Mesenchymal stem cell (in vitro differentiated cells and primary cell): ENCODE measurements at regions not wholly inside any gene's neighbourhood (a gene's known extent, or its start where the extent isn't known, plus 50 kb on each side); places are given as distances from the start of the nearest gene placed in this dataset.

Source experiments
- DNase-seq: peaks from one replicate; pipeline ENCODE4 v3.0.0-alpha.2; 2013
- H2AFZ ChIP-seq: one replicate; pipeline ENCODE4 v1.6.1; 2013; ENCODE audit warnings: low read depth, mild to moderate bottlenecking, control low read depth, inconsistent platforms, low read length, moderate library complexity
- H2AK5ac ChIP-seq: 2 replicates; pipeline ENCODE4 v1.6.1; 2013; ENCODE audit warnings: low read length, moderate library complexity, mild to moderate bottlenecking, inconsistent platforms; ENCODE audit not compliant: severe bottlenecking
- H2BK120ac ChIP-seq: one replicate; pipeline ENCODE4 v1.6.1; 2013; ENCODE audit warnings: low read depth, mild to moderate bottlenecking, inconsistent platforms, low read length, moderate library complexity
- H2BK12ac ChIP-seq, 2 experiments: one replicate each; pipeline ENCODE4 v1.6.1; 2013; ENCODE audit warnings: inconsistent platforms in 2 of 2, low read length in 2 of 2, mild to moderate bottlenecking in 2 of 2, moderate library complexity in 2 of 2, control low read depth in 1 of 2
- H2BK15ac ChIP-seq: one replicate; pipeline ENCODE4 v1.6.1; 2013; ENCODE audit warnings: mild to moderate bottlenecking, low read depth, inconsistent platforms; ENCODE audit not compliant: poor library complexity, severe bottlenecking
- H2BK5ac ChIP-seq: 2 replicates; pipeline ENCODE4 v1.6.1; 2013; ENCODE audit warnings: low read depth, mild to moderate bottlenecking, low read length, control low read depth, inconsistent platforms; ENCODE audit not compliant: poor library complexity, severe bottlenecking
- H3K14ac ChIP-seq, 2 experiments: one replicate each; pipeline ENCODE4 v1.6.1; 2013; ENCODE audit warnings: inconsistent platforms in 2 of 2, low read length in 2 of 2, control low read depth in 1 of 2, mild to moderate bottlenecking in 1 of 2, moderate library complexity in 1 of 2
- H3K18ac ChIP-seq, 2 experiments: one replicate each; pipeline ENCODE4 v1.6.1; 2013; ENCODE audit warnings: inconsistent platforms in 2 of 2, low read length in 2 of 2, control low read depth in 1 of 2, low read depth in 1 of 2, mild to moderate bottlenecking in 1 of 2
- H3K23ac ChIP-seq, 2 experiments: one replicate each; pipeline ENCODE4 v1.6.1; 2013; ENCODE audit warnings: inconsistent platforms in 2 of 2, low read length in 2 of 2, mild to moderate bottlenecking in 2 of 2, moderate library complexity in 2 of 2, control low read depth in 1 of 2
- H3K27ac ChIP-seq: 2 replicates; pipeline ENCODE4 v1.5.1; 2013; ENCODE audit warnings: mild to moderate bottlenecking, moderate library complexity, low read length, control low read depth, inconsistent platforms; ENCODE audit not compliant: poor library complexity, severe bottlenecking
- H3K27me3 ChIP-seq, 2 experiments: 2 replicates each; pipeline versions ENCODE4 v1.6.1 to v1.7.0; 2013; ENCODE audit warnings: low read length in 2 of 2, mild to moderate bottlenecking in 2 of 2, moderate library complexity in 2 of 2, control low read depth in 1 of 2, inconsistent platforms in 1 of 2; ENCODE audit not compliant: control insufficient read depth in 1 of 2, insufficient read depth in 1 of 2
- H3K36me3 ChIP-seq, 2 experiments: 2 replicates each; pipeline versions ENCODE4 v1.6.1 to v1.7.0; 2013; ENCODE audit warnings: low read length in 2 of 2, control low read depth in 1 of 2, inconsistent platforms in 1 of 2, low read depth in 1 of 2, mild to moderate bottlenecking in 1 of 2; ENCODE audit not compliant: insufficient read depth in 2 of 2, control insufficient read depth in 1 of 2
- H3K4ac ChIP-seq, 2 experiments: one replicate each; pipeline ENCODE4 v1.6.1; 2013; ENCODE audit warnings: inconsistent platforms in 2 of 2, low read length in 2 of 2, mild to moderate bottlenecking in 2 of 2, moderate library complexity in 2 of 2, control low read depth in 1 of 2, low read depth in 1 of 2
- H3K4me1 ChIP-seq: 2 replicates; pipeline ENCODE4 v1.6.1; 2013; ENCODE audit warnings: low read depth, low read length, control low read depth; ENCODE audit not compliant: control insufficient read depth, insufficient read depth
- H3K4me2 ChIP-seq: 2 replicates; pipeline ENCODE4 v1.6.1; 2013; ENCODE audit warnings: low read length, mild to moderate bottlenecking, inconsistent platforms; ENCODE audit not compliant: poor library complexity, severe bottlenecking
- H3K4me3 ChIP-seq, 2 experiments: 2 replicates each; pipeline versions ENCODE4 v1.5.1 to v1.7.0; 2013; ENCODE audit warnings: low read length in 2 of 2, mild to moderate bottlenecking in 2 of 2, control low read depth in 1 of 2, low read depth in 1 of 2; ENCODE audit not compliant: insufficient read depth in 1 of 2
- H3K79me1 ChIP-seq: replicated peaks from 2 replicates; pipeline ENCODE4 v1.6.1; 2013; ENCODE audit warnings: mild to moderate bottlenecking, control low read depth, low read length, inconsistent platforms; ENCODE audit not compliant: poor library complexity, severe bottlenecking
- H3K9ac ChIP-seq: 2 replicates; pipeline ENCODE4 v1.7.0; 2013; ENCODE audit warnings: mild to moderate bottlenecking, low read length, moderate library complexity
- H3K9me3 ChIP-seq: 2 replicates; pipeline ENCODE4 v1.7.0; 2013; ENCODE audit warnings: mild to moderate bottlenecking, low read length; ENCODE audit not compliant: control insufficient read depth
- H4K8ac ChIP-seq: one replicate; pipeline ENCODE4 v1.6.1; 2013; ENCODE audit warnings: inconsistent platforms, mild to moderate bottlenecking, low read length, moderate library complexity
- H4K91ac ChIP-seq: one replicate; pipeline ENCODE4 v1.6.1; 2013; ENCODE audit warnings: mild to moderate bottlenecking, low read length, inconsistent platforms
- WGBS: methylation state at CpG from one replicate; pipeline ENCODE4 v1.1.7; 2013; ENCODE audit warnings: mixed read lengths; 5-methylcytosine and 5-hydroxymethylcytosine counted together

DNA sequence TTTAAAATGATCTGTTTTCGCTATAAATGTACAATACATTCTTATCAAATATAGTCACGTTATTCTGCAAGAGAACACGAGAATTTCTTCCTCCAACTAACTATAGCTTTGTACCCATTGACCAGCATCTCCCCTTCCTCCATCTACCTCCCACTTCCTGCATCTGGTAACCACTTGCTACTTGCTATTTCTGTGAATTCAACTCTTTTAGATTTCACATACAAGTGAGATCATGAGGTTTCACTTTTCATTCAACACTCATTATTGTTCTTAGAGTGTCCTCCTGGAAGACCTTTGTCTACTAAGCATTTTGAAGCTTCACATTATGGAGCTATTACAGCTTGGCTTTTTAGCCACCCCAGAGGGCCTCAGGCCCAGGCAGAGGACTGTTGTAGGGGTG, 741.3 kb upstream of the FZD8 start:
- H2BK12ac ChIP-seq, result no peak overlapping the region
- H2AFZ ChIP-seq, result no peak overlapping the region
- H3K4me2 ChIP-seq, result no peak overlapping the region
- no peak overlapping the region for H2BK120ac ChIP-seq
- H3K4me1 ChIP-seq, result no peaks in the 10 kb centered on the region
- H3K27me3 ChIP-seq, result no peaks in the 10 kb centered on the region
- H4K8ac ChIP-seq, result peak overlapping the region; percentile 24
- no peak overlapping the region for H3K9ac ChIP-seq
- no peak overlapping the region for H2BK5ac ChIP-seq
- no peaks in the 10 kb centered on the region for H3K36me3 ChIP-seq
- no peak overlapping the region for H4K91ac ChIP-seq
- H3K27ac ChIP-seq, result no peak overlapping the region
- H3K23ac ChIP-seq, result no peak overlapping the region
- no peak overlapping the region for H3K4ac ChIP-seq
- H3K14ac ChIP-seq, result no peak overlapping the region
- peaks cover 3% of the 10 kb centered on the region for H3K9me3 ChIP-seq
- H3K4me3 ChIP-seq, result no peak overlapping the region
- H3K79me1 ChIP-seq, result no peaks in the 10 kb centered on the region
- peak overlapping the region in 1 of 2 experiments; percentile 17 for H3K18ac ChIP-seq
- no peak for DNase-seq
- WGBS, result 92% methylated on average over 3 of the region's 3 CpGs
- no peak overlapping the region for H2AK5ac ChIP-seq
- no peak overlapping the region for H2BK15ac ChIP-seq

DNA sequence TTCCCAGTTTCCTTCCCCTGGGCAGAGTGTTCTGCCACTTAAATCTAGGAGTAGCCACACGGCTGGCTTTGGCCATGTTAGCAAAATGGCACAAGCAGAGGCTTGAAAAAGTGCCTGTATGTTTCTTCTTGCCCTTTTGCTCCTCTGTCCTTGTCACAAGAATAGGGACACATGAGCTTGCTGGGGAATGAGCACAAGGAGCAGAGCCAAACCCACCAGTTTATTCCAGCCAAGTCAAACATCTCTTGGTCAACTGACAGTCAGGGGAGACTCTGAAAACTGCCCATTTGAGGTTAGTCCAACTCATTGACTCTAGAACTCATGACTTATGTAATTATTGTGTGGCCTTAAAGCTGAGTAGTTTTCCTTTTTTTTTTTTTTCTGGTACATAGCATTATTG, 739.7 kb upstream of the FZD8 start:
- no peak overlapping the region for H3K4me2 ChIP-seq
- H3K36me3 ChIP-seq, result no peaks in the 10 kb centered on the region
- no peak overlapping the region for H2BK120ac ChIP-seq
- H4K91ac ChIP-seq, result no peak overlapping the region
- no peak overlapping the region for H3K27ac ChIP-seq
- no peak overlapping the region for H2AFZ ChIP-seq
- no peak overlapping the region for H2BK5ac ChIP-seq
- H3K23ac ChIP-seq, result no peak overlapping the region
- no peak overlapping the region for H2BK12ac ChIP-seq
- H2AK5ac ChIP-seq, result no peak overlapping the region
- no peak overlapping the region for H3K4ac ChIP-seq
- H3K9me3 ChIP-seq, result peaks cover 3% of the 10 kb centered on the region
- no peak overlapping the region for H2BK15ac ChIP-seq
- no peaks in the 10 kb centered on the region for H3K27me3 ChIP-seq
- no peak overlapping the region for H3K4me3 ChIP-seq
- H4K8ac ChIP-seq, result no peak overlapping the region
- H3K79me1 ChIP-seq, result no peaks in the 10 kb centered on the region
- H3K18ac ChIP-seq, result no peak overlapping the region
- WGBS, result 0% methylated on average over 1 of the region's 1 CpG
- no peak overlapping the region for H3K9ac ChIP-seq
- no peak overlapping the region for H3K14ac ChIP-seq
- DNase-seq, result no peak
- no peaks in the 10 kb centered on the region for H3K4me1 ChIP-seq

GRCh38 chr10:36380538-36380937, 738.4 kb upstream of the FZD8 start:
- Histone ChIP-seq H3K9me3 (peaks cover 3% of the 10 kb centered on the region), H3K18ac (no peak overlapping the region), H3K4me3 (no peak overlapping the region), H3K23ac (no peak overlapping the region), H3K4ac (no peak overlapping the region), H2BK120ac (no peak overlapping the region), H2BK12ac (no peak overlapping the region), H3K4me2 (no peak overlapping the region), H3K4me1 (no peaks in the 10 kb centered on the region), H3K9ac (no peak overlapping the region), H4K91ac (no peak overlapping the region), H4K8ac (no peak overlapping the region), H2BK5ac (no peak overlapping the region), H2AK5ac (no peak overlapping the region), H3K36me3 (no peaks in the 10 kb centered on the region), H3K79me1 (no peaks in the 10 kb centered on the region), H3K14ac (no peak overlapping the region), H3K27ac (no peak overlapping the region), H2AFZ (no peak overlapping the region), H3K27me3 (no peaks in the 10 kb centered on the region), H2BK15ac (no peak overlapping the region)
- DNase-seq, result no peak
- WGBS, result 89% methylated on average over 2 of the region's 2 CpGs

DNA sequence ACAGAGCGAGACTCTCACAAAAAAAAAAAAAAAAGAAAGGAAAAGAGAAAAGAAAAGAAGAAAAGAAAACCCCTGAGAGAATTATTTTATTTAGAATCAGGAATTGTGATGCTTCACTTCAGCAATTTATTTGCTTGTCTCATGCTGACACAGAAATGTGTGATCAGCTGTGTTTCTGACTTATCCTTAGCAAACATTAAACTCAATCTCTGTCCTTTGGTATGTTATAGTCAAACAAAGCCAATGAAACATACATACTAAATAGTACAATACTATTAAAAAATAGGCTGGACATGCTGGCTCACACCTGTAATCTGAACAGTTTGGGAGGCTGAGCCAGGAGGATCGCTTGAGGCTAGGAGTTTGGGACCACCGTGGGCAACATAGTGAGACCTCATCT, 733.0 kb upstream of the FZD8 start:
- Histone ChIP-seq H2AFZ (no peak overlapping the region), H3K27me3 (peaks cover 0 to 2% of the 10 kb centered on the region in 2 experiments), H3K4me2 (no peak overlapping the region), H3K27ac (no peak overlapping the region), H2BK15ac (no peak overlapping the region), H3K36me3 (no peaks in the 10 kb centered on the region), H4K8ac (no peak overlapping the region), H3K18ac (no peak overlapping the region), H3K9me3 (peaks cover 3% of the 10 kb centered on the region), H2AK5ac (no peak overlapping the region), H2BK5ac (no peak overlapping the region), H2BK120ac (no peak overlapping the region), H4K91ac (no peak overlapping the region), H2BK12ac (no peak overlapping the region), H3K14ac (no peak overlapping the region), H3K79me1 (no peaks in the 10 kb centered on the region), H3K23ac (no peak overlapping the region), H3K9ac (no peak overlapping the region), H3K4me1 (peaks cover 2% of the 10 kb centered on the region), H3K4me3 (no peak overlapping the region), H3K4ac (no peak overlapping the region)
- 94% methylated on average over 2 of the region's 3 CpGs for WGBS
- no peak for DNase-seq
